GM12864 (cell line): ENCODE measurements at regions not wholly inside any gene's neighbourhood (a gene's known extent, or its start where the extent isn't known, plus 50 kb on each side); places are given as distances from the start of the nearest gene placed in this dataset.

Experiments used
- DNase-seq: peaks from one replicate; pipeline ENCODE4 v3.0.0-alpha.2; 2011; ENCODE audit warnings: low read depth
- H3K4me3 ChIP-seq: 2 replicates; pipeline ENCODE4 v1.5.1; 2011; ENCODE audit warnings: mild to moderate bottlenecking, low read depth, low read length, control low read depth
- CTCF ChIP-seq: IDR thresholded peaks from 2 replicates; pipeline ENCODE4 v1.5.1; 2011; ENCODE audit warnings: low read depth, mild to moderate bottlenecking, moderate library complexity, low read length, control low read depth, inconsistent platforms; ENCODE audit errors: missing control alignments

GRCh38 chr4:34721835-34722234 is 1522.5 kb downstream of the ARAP2 start:
- DNase-seq, result no peak
- no peak for TF ChIP-seq CTCF
- H3K4me3 ChIP-seq, result no peak overlapping the region

GRCh38 chr4:34723605-34724004 is 1520.7 kb downstream of the ARAP2 start:
- no peak overlapping the region for H3K4me3 ChIP-seq
- DNase-seq, result no peak
- TF ChIP-seq CTCF, result no peak

- no peak for DNase-seq
- TF ChIP-seq CTCF, result no peak
- H3K4me3 ChIP-seq, result no peak overlapping the region
Measured at GRCh38 chr4:34724491-34724890, 1519.8 kb downstream of the ARAP2 start.

GRCh38 chr4:34731070-34731469 is 1513.2 kb downstream of the ARAP2 start:
- no peak for DNase-seq
- TF ChIP-seq CTCF, result no peak
- no peak overlapping the region for H3K4me3 ChIP-seq

- no peak for TF ChIP-seq CTCF
- H3K4me3 ChIP-seq, result no peak overlapping the region
- no peak for DNase-seq
Measured at GRCh38 chr4:34732176-34732950, 1512.0 kb downstream of the ARAP2 start.

GRCh38 chr4:34733185-34733941 is 1511.0 kb downstream of the ARAP2 start:
- DNase-seq, result no peak
- no peak for TF ChIP-seq CTCF
- no peak overlapping the region for H3K4me3 ChIP-seq

- TF ChIP-seq CTCF, result no peak
- H3K4me3 ChIP-seq, result no peak overlapping the region
- DNase-seq, result no peak
Measured at GRCh38 chr4:34766935-34767334, 1477.4 kb downstream of the ARAP2 start.
